K562 (cell line): ENCODE measurements at regions not wholly inside any gene's neighbourhood (a gene's known extent, or its start where the extent isn't known, plus 50 kb on each side); places are given as distances from the start of the nearest gene placed in this dataset.

Experiments
- CBFA2T3 ChIP-seq: fragments of 450-650 bp; IDR thresholded peaks from 2 replicates; pipeline ENCODE4 v1.6.1; 2017
- EP300 ChIP-seq: IDR thresholded peaks from 2 replicates; pipeline ENCODE4 v1.6.1; 2012; ENCODE audit warnings: low read length, improper control_type of control experiment
- HBP1 ChIP-seq: fragments of 450-650 bp; formaldehyde crosslinking; IDR thresholded peaks from 2 replicates; pipeline ENCODE4 v1.4.0; 2022; ENCODE audit warnings: missing genetic modification characterization
- HIVEP1 ChIP-seq: fragments of 250-450 bp; sonication (Bioruptor Pico); IDR thresholded peaks from 2 replicates; pipeline ENCODE4 v1.4.0; 2020; ENCODE audit warnings: mild to moderate bottlenecking
- ILF3 ChIP-seq: fragments of 450-650 bp; IDR thresholded peaks from 2 replicates; pipeline ENCODE4 v1.6.1; 2018; ENCODE audit warnings: antibody characterized with exemption, mild to moderate bottlenecking, moderate library complexity, borderline replicate concordance
- KHSRP ChIP-seq: fragments of 450-650 bp; IDR thresholded peaks from 2 replicates; pipeline ENCODE4 v1.6.1; 2017
- KLF13 ChIP-seq: fragments of 450-650 bp; IDR thresholded peaks from 2 replicates; pipeline ENCODE4 v1.6.1; 2016; ENCODE audit warnings: missing genetic modification characterization, low read depth, mild to moderate bottlenecking, missing compliant biosample characterization, moderate library complexity, borderline replicate concordance
- KLF6 ChIP-seq: fragments of 250-450 bp; sonication (Bioruptor Pico); IDR thresholded peaks from 2 replicates; pipeline ENCODE4 v1.4.0; 2020; ENCODE audit warnings: mild to moderate bottlenecking, moderate library complexity, borderline replicate concordance
- MXI1 ChIP-seq: IDR thresholded peaks from 2 replicates; pipeline ENCODE4 v1.6.1; 2011; ENCODE audit warnings: low read depth, mild to moderate bottlenecking, improper control_type of control experiment, low read length
- NBN ChIP-seq: fragments of 450-650 bp; IDR thresholded peaks from 2 replicates; pipeline ENCODE4 v1.6.1; 2016; ENCODE audit warnings: low read depth, mild to moderate bottlenecking
- NFXL1 ChIP-seq: fragments of 450-650 bp; formaldehyde crosslinking; IDR thresholded peaks from 2 replicates; pipeline ENCODE4 v1.4.0; 2021; ENCODE audit warnings: mild to moderate bottlenecking
- PKNOX1 ChIP-seq: fragments of 450-650 bp; IDR thresholded peaks from 2 replicates; pipeline ENCODE4 v1.6.1; 2016
- PML ChIP-seq: IDR thresholded peaks from 2 replicates; pipeline ENCODE4 v1.6.1; 2012; ENCODE audit warnings: low read length, inconsistent platforms
- RBBP5 ChIP-seq: fragments of 200-600 bp; sonication (generic); IDR thresholded peaks from 2 replicates; pipeline ENCODE4 v1.6.1; 2012; ENCODE audit warnings: borderline replicate concordance, mild to moderate bottlenecking, low read length, control low read depth, inconsistent platforms; ENCODE audit not compliant: insufficient read depth, poor library complexity, severe bottlenecking
- STAT6 ChIP-seq: sonication (generic); formaldehyde crosslinking; IDR thresholded peaks from 2 replicates; pipeline ENCODE4 v1.8.1; 2023; ENCODE audit warnings: mild to moderate bottlenecking, missing genetic modification reagents
- ZMIZ1 ChIP-seq, 2 experiments: fragments of 150-350 bp in 1 of 2; IDR thresholded peaks; 2 replicates each; pipeline ENCODE4 v1.6.1; 2012 to 2016; ENCODE audit warnings: low read depth in 2 of 2, low read length in 2 of 2, mild to moderate bottlenecking in 1 of 2, moderate library complexity in 1 of 2
- ZNF165 ChIP-seq: fragments of 250-450 bp; sonication (Bioruptor Pico); IDR thresholded peaks from 2 replicates; pipeline ENCODE4 v1.4.0; 2020; ENCODE audit warnings: borderline replicate concordance
- ZNF445 ChIP-seq: fragments of 250-450 bp; sonication (Bioruptor Pico); IDR thresholded peaks from 2 replicates; pipeline ENCODE4 v1.4.0; 2020; ENCODE audit warnings: low read depth, mild to moderate bottlenecking, moderate library complexity
- ZNF707 ChIP-seq: fragments of 250-450 bp; sonication (Bioruptor Pico); conservative IDR thresholded peaks from 2 replicates; pipeline ENCODE4 v1.8.0; 2022; ENCODE audit warnings: inconsistent platforms, mild to moderate bottlenecking, moderate library complexity

- TF ChIP-seq STAT6 (no peak), MXI1 (0 out of 2 replicates have a peak, but pooled peaks have one; percentile 40), EP300 (peak; percentile 91), ZMIZ1 (IDR thresholded peaks at IDR 0.05; ENCODE audit: low read depth in 2 of 2, low read length in 2 of 2) (peak in 1 of 2 experiments; percentile 91; a peak in 2 of 4 replicates), KLF13 (tag) (peak; percentile 81), PML (peak; percentile 95), NBN (0 out of 2 replicates have a peak, but pooled peaks have one; percentile 33), HBP1 (CRISPR knock-in tag) (0 out of 2 replicates have a peak, but pooled peaks have one; percentile 48), ZNF165 (CRISPR knock-in tag) (peak; percentile 76; the same call in 1 of the 2 replicates), ZNF445 (CRISPR knock-in tag) (0 out of 2 replicates have a peak, but pooled peaks have one; percentile 59), KHSRP (0 out of 2 replicates have a peak, but pooled peaks have one; percentile 24), PKNOX1 (peak; percentile 88), ZNF707 (CRISPR knock-in tag) (peak; percentile 80), ILF3 (no peak), NFXL1 (CRISPR knock-in tag) (peak; percentile 94), RBBP5 (no peak), KLF6 (CRISPR knock-in tag) (peak; percentile 96), CBFA2T3 (peak; percentile 98), HIVEP1 (CRISPR knock-in tag) (peak; percentile 85)
Observed at GRCh38 chr17:12438813-12439586, 226.7 kb upstream of the MYOCD start (continued).
